ENCODE measurements at regions not wholly inside any gene's neighbourhood (a gene's known extent, or its start where the extent isn't known, plus 50 kb on each side); places are given as distances from the start of the nearest gene placed in this dataset.

- no peak for TF ChIP-seq ZBTB5 (IDR thresholded peaks at IDR 0.05)
- TF ChIP-seq FOXJ3 (CRISPR knock-in tag; IDR thresholded peaks at IDR 0.05), result no peak
- TF ChIP-seq PRPF4 (IDR thresholded peaks at IDR 0.05; ENCODE audit: insufficient read depth, low read depth, low read length, poor library complexity, severe bottlenecking), result no peak
- TF ChIP-seq EWSR1 (IDR thresholded peaks at IDR 0.05; ENCODE audit: borderline replicate concordance, low read depth, partially characterized antibody), result no peak
- no peak for TF ChIP-seq ZBTB33 (CRISPR knock-in tag; IDR thresholded peaks at IDR 0.05)
- TF ChIP-seq TCF7 (IDR thresholded peaks at IDR 0.05; ENCODE audit: borderline replicate concordance), result no peak
These were observed 145.3 kb upstream of the GALNTL6 start (continued) for GRCh38 chr4:171667906-171668305.

- ChIA-PET CTCF (ENCODE audit: low intra/inter-chr PET ratio) (no interaction called here), POLR2A (no interaction called here)
- FAIRE-seq (no peak), DNase-seq (ENCODE audit: extremely low read depth in 1 of 4, low spot score in 3 of 4) (no peak), ATAC-seq (no peak)
- Histone ChIP-seq H3K9me1 (ENCODE audit: control insufficient read depth, insufficient read depth, low read length) (no peaks in the 10 kb centered on the region), H3K27ac (ENCODE audit: extremely low read depth, low read depth, low read length) (no peak overlapping the region), H4K20me1 (replicated peaks; ENCODE audit: control insufficient read depth, insufficient read depth, low read length) (no peaks in the 10 kb centered on the region), H3K4me1 (replicated peaks in 1 of 2; ENCODE audit: control insufficient read depth in 2 of 2, insufficient read depth in 2 of 2, low read length in 2 of 2) (no peaks in the 10 kb centered on the region), H3K27me3 (ENCODE audit: control insufficient read depth in 2 of 2, insufficient read depth in 2 of 2, low read length in 2 of 2) (no peaks in the 10 kb centered on the region), H3K36me3 (ENCODE audit: control insufficient read depth, insufficient read depth, low read length) (no peaks in the 10 kb centered on the region), H2AFZ (ENCODE audit: low read depth, low read length) (no peak overlapping the region), H3K79me2 (ENCODE audit: control insufficient read depth, insufficient read depth, low read length) (no peaks in the 10 kb centered on the region), H3K9me3 (replicated peaks; ENCODE audit: control insufficient read depth, insufficient read depth, low read depth, low read length) (no peaks in the 10 kb centered on the region; the same call in 1 of the 2 replicates), H3K4me3 (no peak overlapping the region), H3K4me2 (ENCODE audit: insufficient read depth, low read length) (no peak overlapping the region), H3K9ac (ENCODE audit: insufficient read depth in 1 of 2, low read depth in 2 of 2, low read length in 2 of 2) (no peak overlapping the region)
- BruUV-seq (replicated peaks), result no TSS peak
- intact Hi-C loops (cut with micrococcal nuclease) (no loop called here), in situ Hi-C loops (cut with MboI) (no loop called here)
- WGBS (ENCODE audit: insufficient coverage, low coverage, missing lambda C conversion rate), result 21% methylated on average over 6 of the region's 6 CpGs
- TF ChIP-seq ZNF830 (CRISPR knock-in tag; IDR thresholded peaks at IDR 0.05), result no peak
These were observed 162.1 kb upstream of the GALNTL6 start for GRCh38 chr4:171651071-171651470.

Data from K562 (cell line).